Keratinocyte (primary cell): ENCODE measurements at regions not wholly inside any gene's neighbourhood (a gene's known extent, or its start where the extent isn't known, plus 50 kb on each side); places are given as distances from the start of the nearest gene placed in this dataset.

Experiments used
- DNase-seq: peaks from one replicate; pipeline ENCODE4 v3.0.0-alpha.2; 2011; ENCODE audit warnings: low read depth, missing footprints, low spot score
- FAIRE-seq: peaks from 2 replicates; lab custom pipeline; 2011; peaks lifted over from hg19 to GRCh38; lab: Jason Lieb, UNC
- H2AFZ ChIP-seq: 2 replicates; pipeline ENCODE4 v1.6.0; 2012; ENCODE audit warnings: low read length, control low read depth, inconsistent platforms; ENCODE audit not compliant: control insufficient read depth
- H3K27ac ChIP-seq: 2 replicates; pipeline ENCODE4 v1.5.1; 2011; ENCODE audit warnings: low read length; ENCODE audit not compliant: control insufficient read depth, insufficient read depth
- H3K27me3 ChIP-seq: 3 replicates; pipeline ENCODE4 v1.6.0; 2011; ENCODE audit warnings: low read length; ENCODE audit not compliant: control insufficient read depth, insufficient read depth; ENCODE audit errors: extremely low read depth
- H3K36me3 ChIP-seq, 2 experiments: 2 replicates in 1 of 2; 3 replicates in 1 of 2; pipeline ENCODE4 v1.5.1; 2011; ENCODE audit warnings: low read length in 2 of 2, mild to moderate bottlenecking in 1 of 2; ENCODE audit not compliant: control insufficient read depth in 2 of 2, insufficient read depth in 2 of 2; ENCODE audit errors: extremely low read depth in 1 of 2
- H3K4me1 ChIP-seq: 3 replicates; pipeline ENCODE4 v1.5.1; 2011; ENCODE audit warnings: low read length; ENCODE audit not compliant: control insufficient read depth, insufficient read depth; ENCODE audit errors: extremely low read depth
- H3K4me2 ChIP-seq: 3 replicates; pipeline ENCODE4 v1.6.0; 2011; ENCODE audit warnings: low read depth, low read length; ENCODE audit not compliant: control insufficient read depth, insufficient read depth; ENCODE audit errors: extremely low read depth
- H3K4me3 ChIP-seq, 3 experiments: fragments of 200-600 bp in 1 of 3; sonication (generic) in 1 of 3; 2 replicates in 2 of 3; 3 replicates in 1 of 3; pipeline ENCODE4 v1.5.1; 2011 to 2016; ENCODE audit warnings: low read length in 3 of 3, mild to moderate bottlenecking in 3 of 3, control low read depth in 2 of 3, inconsistent platforms in 1 of 3, low read depth in 1 of 3, mixed read lengths in 1 of 3, mixed run types in 1 of 3, moderate library complexity in 1 of 3; ENCODE audit not compliant: control insufficient read depth in 2 of 3, insufficient read depth in 2 of 3; ENCODE audit errors: extremely low read depth in 1 of 3
- H3K79me2 ChIP-seq: 2 replicates; pipeline ENCODE4 v1.6.0; 2012; ENCODE audit warnings: low read length; ENCODE audit not compliant: control insufficient read depth, insufficient read depth
- H3K9ac ChIP-seq: 3 replicates; pipeline ENCODE4 v1.6.0; 2011; ENCODE audit warnings: low read length; ENCODE audit not compliant: control insufficient read depth, insufficient read depth; ENCODE audit errors: extremely low read depth
- H3K9me1 ChIP-seq: 3 replicates; pipeline ENCODE4 v1.6.0; 2011; ENCODE audit warnings: low read length; ENCODE audit not compliant: control insufficient read depth, insufficient read depth; ENCODE audit errors: extremely low read depth
- H3K9me3 ChIP-seq: 2 replicates; pipeline ENCODE4 v1.5.1; 2012; ENCODE audit warnings: low read depth, low read length; ENCODE audit not compliant: control insufficient read depth
- H4K20me1 ChIP-seq: 3 replicates; pipeline ENCODE4 v1.6.0; 2011; ENCODE audit warnings: low read length; ENCODE audit not compliant: control insufficient read depth, insufficient read depth; ENCODE audit errors: extremely low read depth
- CTCF ChIP-seq, 3 experiments: IDR thresholded peaks in 1 of 3; conservative IDR thresholded peaks in 1 of 3; optimal IDR thresholded peaks in 1 of 3; 2 replicates in 2 of 3; 3 replicates in 1 of 3; pipeline versions ENCODE3 to v1.5.1; 2011; ENCODE audit warnings: low read length in 3 of 3, mild to moderate bottlenecking in 3 of 3, moderate library complexity in 2 of 3, control low read depth in 1 of 3, inconsistent platforms in 1 of 3; ENCODE audit not compliant: insufficient read depth in 2 of 3; ENCODE audit errors: extremely low read depth in 1 of 3
- EZH2 ChIP-seq: IDR thresholded peaks from one replicate; pipeline ENCODE4 v1.6.1; 2012; ENCODE audit warnings: inconsistent platforms, mild to moderate bottlenecking, low read length, moderate library complexity
- dilution Hi-C: fragments of 300-500 bp; cut with MboI; formaldehyde crosslinking; loops from one replicate; pipeline ENCODE4 v1.7.0; 2020; ENCODE audit warnings: low sequenced_read_pairs; ENCODE audit not compliant: extremely low pct_ligation_motif_present

GRCh38 chr7:49636400-49636799 is 137.0 kb upstream of the VWC2 start:
- Histone ChIP-seq H4K20me1 (no peaks in the 10 kb centered on the region), H3K27me3 (no peaks in the 10 kb centered on the region), H3K4me3 (no peak overlapping the region), H3K79me2 (no peaks in the 10 kb centered on the region), H3K27ac (no peak overlapping the region), H3K4me1 (no peaks in the 10 kb centered on the region), H3K9me1 (no peaks in the 10 kb centered on the region), H3K9me3 (no peaks in the 10 kb centered on the region), H3K9ac (no peak overlapping the region), H2AFZ (no peak overlapping the region), H3K4me2 (no peak overlapping the region), H3K36me3 (no peaks in the 10 kb centered on the region)
- dilution Hi-C loops: no loop called here
- no peak for TF ChIP-seq CTCF (optimal IDR thresholded peaks at IDR 0.05 in 1 of 3, IDR thresholded peaks at IDR 0.05 in 1 of 3, conservative IDR thresholded peaks at IDR 0.05 in 1 of 3; ENCODE audit: extremely low read depth in 1 of 3, insufficient read depth in 2 of 3, low read length in 3 of 3)
- no peak for TF ChIP-seq EZH2
- no peak for DNase-seq
- FAIRE-seq: no peak

GRCh38 chr7:49638166-49638565 is 135.3 kb upstream of the VWC2 start:
- no peaks in the 10 kb centered on the region for H3K9me1 ChIP-seq
- no peak overlapping the region for H3K4me2 ChIP-seq
- H4K20me1 ChIP-seq: no peaks in the 10 kb centered on the region
- no peaks in the 10 kb centered on the region for H3K79me2 ChIP-seq
- DNase-seq (no peak), FAIRE-seq (no peak)
- H3K36me3 ChIP-seq: no peaks in the 10 kb centered on the region
- no peaks in the 10 kb centered on the region for H3K4me1 ChIP-seq
- H3K9ac ChIP-seq: no peak overlapping the region
- dilution Hi-C loops: no loop called here
- peak in 1 of 3 experiments; percentile 13 for TF ChIP-seq CTCF (optimal IDR thresholded peaks at IDR 0.05 in 1 of 3, IDR thresholded peaks at IDR 0.05 in 1 of 3, conservative IDR thresholded peaks at IDR 0.05 in 1 of 3; ENCODE audit: extremely low read depth in 1 of 3, insufficient read depth in 2 of 3, low read length in 3 of 3)
- TF ChIP-seq EZH2: no peak
- H2AFZ ChIP-seq: no peak overlapping the region
- H3K27ac ChIP-seq: no peak overlapping the region
- no peak overlapping the region for H3K4me3 ChIP-seq
- H3K9me3 ChIP-seq: no peaks in the 10 kb centered on the region
- H3K27me3 ChIP-seq: no peaks in the 10 kb centered on the region
